ENCODE measurements at regions not wholly inside any gene's neighbourhood (a gene's known extent, or its start where the extent isn't known, plus 50 kb on each side); places are given as distances from the start of the nearest gene placed in this dataset.
"Not testable (repeated sequence)": the region's sequence is repeated elsewhere in the genome, so short reads cannot be mapped to it uniquely, and the experiment has no call there.

GRCh38 chr1:208951908-208952307 is 631.6 kb upstream of the CAMK1G start:
- DNase-seq = peak; percentile 80 to 81
- Histone ChIP-seq H3K4me1 (peaks cover 15% of the 10 kb centered on the region), H3K4me3 (no peak overlapping the region), H3K9me3 (replicated peaks) (peaks cover 4% of the 10 kb centered on the region; the same call in 1 of the 2 replicates), H3K36me3 (no peaks in the 10 kb centered on the region), H3K27me3 (no peaks in the 10 kb centered on the region), H3K27ac (peak overlapping the region; percentile 17; the same call in 1 of the 2 replicates)

GRCh38 chr1:208962867-208963266 is 620.6 kb upstream of the CAMK1G start:
- no peaks in the 10 kb centered on the region; the same call in 1 of the 2 replicates for H3K4me1 ChIP-seq
- H3K27me3 ChIP-seq = no peaks in the 10 kb centered on the region
- no peak overlapping the region for H3K4me3 ChIP-seq
- H3K27ac ChIP-seq = no peak overlapping the region
- no peaks in the 10 kb centered on the region for H3K36me3 ChIP-seq
- no peak for DNase-seq
- H3K9me3 ChIP-seq (replicated peaks) = peaks cover 5% of the 10 kb centered on the region

- Histone ChIP-seq H3K9me3 (replicated peaks) (no peaks in the 10 kb centered on the region), H3K4me3 (no peak overlapping the region), H3K27me3 (no peaks in the 10 kb centered on the region), H3K36me3 (no peaks in the 10 kb centered on the region), H3K27ac (no peak overlapping the region), H3K4me1 (no peaks in the 10 kb centered on the region; the same call in 1 of the 2 replicates)
- DNase-seq = no peak
Measured at GRCh38 chr1:208965351-208965750, 618.2 kb upstream of the CAMK1G start.

- no peak overlapping the region for H3K27ac ChIP-seq
- no peaks in the 10 kb centered on the region for H3K9me3 ChIP-seq (replicated peaks)
- no peaks in the 10 kb centered on the region; the same call in 1 of the 2 replicates for H3K4me1 ChIP-seq
- H3K4me3 ChIP-seq = no peak overlapping the region
- no peaks in the 10 kb centered on the region for H3K36me3 ChIP-seq
- H3K27me3 ChIP-seq = no peaks in the 10 kb centered on the region
- DNase-seq = no peak
Measured at GRCh38 chr1:208967334-208967733, 616.2 kb upstream of the CAMK1G start.

- DNase-seq = no peak
- no peaks in the 10 kb centered on the region for H3K9me3 ChIP-seq (replicated peaks)
- H3K36me3 ChIP-seq = no peaks in the 10 kb centered on the region
- no peak overlapping the region for H3K4me3 ChIP-seq
- H3K27me3 ChIP-seq = no peaks in the 10 kb centered on the region
- H3K27ac ChIP-seq = no peak overlapping the region
- H3K4me1 ChIP-seq = no peaks in the 10 kb centered on the region
Measured at GRCh38 chr1:208974717-208975116, 608.8 kb upstream of the CAMK1G start.

GRCh38 chr1:208975456-208975855 is 608.1 kb upstream of the CAMK1G start:
- H3K4me3 ChIP-seq = no peak overlapping the region
- H3K9me3 ChIP-seq (replicated peaks) = no peaks in the 10 kb centered on the region
- H3K27me3 ChIP-seq = no peaks in the 10 kb centered on the region
- no peaks in the 10 kb centered on the region for H3K36me3 ChIP-seq
- H3K4me1 ChIP-seq = no peaks in the 10 kb centered on the region
- no peak for DNase-seq
- no peak overlapping the region for H3K27ac ChIP-seq

GRCh38 chr1:208977012-208977411 is 606.5 kb upstream of the CAMK1G start:
- no peaks in the 10 kb centered on the region for H3K9me3 ChIP-seq (replicated peaks)
- H3K4me1 ChIP-seq = no peaks in the 10 kb centered on the region
- no peak overlapping the region for H3K4me3 ChIP-seq
- no peaks in the 10 kb centered on the region for H3K27me3 ChIP-seq
- DNase-seq = no peak
- H3K27ac ChIP-seq = no peak overlapping the region
- H3K36me3 ChIP-seq = no peaks in the 10 kb centered on the region

- H3K27me3 ChIP-seq = no peaks in the 10 kb centered on the region
- no peak for DNase-seq
- H3K4me3 ChIP-seq = no peak overlapping the region
- no peak overlapping the region for H3K27ac ChIP-seq
- no peaks in the 10 kb centered on the region for H3K9me3 ChIP-seq (replicated peaks)
- H3K4me1 ChIP-seq = no peaks in the 10 kb centered on the region
- no peaks in the 10 kb centered on the region for H3K36me3 ChIP-seq
Measured at GRCh38 chr1:208977638-208978256, 605.8 kb upstream of the CAMK1G start.

- Histone ChIP-seq H3K27ac (no peak overlapping the region), H3K9me3 (replicated peaks) (no peaks in the 10 kb centered on the region), H3K27me3 (no peaks in the 10 kb centered on the region), H3K4me1 (no peaks in the 10 kb centered on the region), H3K4me3 (no peak overlapping the region), H3K36me3 (no peaks in the 10 kb centered on the region)
- no peak for DNase-seq
Measured at GRCh38 chr1:208979776-208980175, 603.7 kb upstream of the CAMK1G start.

- Histone ChIP-seq H3K9me3 (replicated peaks) (no peaks in the 10 kb centered on the region), H3K27ac (no peak overlapping the region), H3K27me3 (no peaks in the 10 kb centered on the region), H3K36me3 (no peaks in the 10 kb centered on the region), H3K4me3 (no peak overlapping the region), H3K4me1 (no peaks in the 10 kb centered on the region)
- no peak for DNase-seq
Measured at GRCh38 chr1:208980605-208981004, 602.9 kb upstream of the CAMK1G start.

- no peaks in the 10 kb centered on the region for H3K27me3 ChIP-seq
- no peaks in the 10 kb centered on the region for H3K36me3 ChIP-seq
- H3K9me3 ChIP-seq (replicated peaks) = no peaks in the 10 kb centered on the region
- H3K27ac ChIP-seq = no peak overlapping the region
- no peak for DNase-seq
- 0 out of 2 replicates have a peak, but pooled peaks cover 5% of the 10 kb centered on the region for H3K4me1 ChIP-seq
- no peak overlapping the region for H3K4me3 ChIP-seq
Measured at GRCh38 chr1:208985231-208985630, 598.3 kb upstream of the CAMK1G start.

- peak; percentile 5 to 46 for DNase-seq
- Histone ChIP-seq H3K4me1 (0 out of 2 replicates have a peak, but pooled peaks cover 5% of the 10 kb centered on the region), H3K36me3 (no peaks in the 10 kb centered on the region), H3K4me3 (peak overlapping the region; percentile 54), H3K9me3 (replicated peaks) (peaks cover 3% of the 10 kb centered on the region; the same call in 1 of the 2 replicates), H3K27ac (peak overlapping the region; percentile 24), H3K27me3 (no peaks in the 10 kb centered on the region)
Measured at GRCh38 chr1:208988811-208989222, 594.7 kb upstream of the CAMK1G start.

- H3K9me3 ChIP-seq (replicated peaks) = peaks cover 3% of the 10 kb centered on the region; the same call in 1 of the 2 replicates
- 0 out of 2 replicates have a peak, but pooled peaks cover 5% of the 10 kb centered on the region for H3K4me1 ChIP-seq
- H3K4me3 ChIP-seq = no peak overlapping the region
- DNase-seq = no peak
- no peak overlapping the region for H3K27ac ChIP-seq
- H3K27me3 ChIP-seq = no peaks in the 10 kb centered on the region
- H3K36me3 ChIP-seq = no peaks in the 10 kb centered on the region
Measured at GRCh38 chr1:208990456-208990855, 593.1 kb upstream of the CAMK1G start.

- H3K4me1 ChIP-seq = not testable (repeated sequence)
Measured at GRCh38 chr1:208997053-208997452, 586.5 kb upstream of the CAMK1G start.

GRCh38 chr1:208997726-208998312 is 585.7 kb upstream of the CAMK1G start:
- Histone ChIP-seq H3K4me1 (no peaks in the 10 kb centered on the region), H3K36me3 (no peaks in the 10 kb centered on the region), H3K9me3 (replicated peaks) (peaks cover 6% of the 10 kb centered on the region; the same call in 1 of the 2 replicates), H3K27me3 (no peaks in the 10 kb centered on the region), H3K4me3 (no peak overlapping the region), H3K27ac (no peak overlapping the region)
- DNase-seq = peak in 1 of 2 experiments; percentile 33

More at GRCh38 chr1:208997053-208997452, 586.5 kb upstream of the CAMK1G start:
- not testable (repeated sequence) for H3K9me3 ChIP-seq (replicated peaks); H3K4me3 ChIP-seq; H3K27me3 ChIP-seq; H3K36me3 ChIP-seq; DNase-seq; H3K27ac ChIP-seq

GRCh38 chr1:209008586-209008985 is 574.9 kb upstream of the CAMK1G start:
- Histone ChIP-seq H3K27me3 (no peaks in the 10 kb centered on the region), H3K9me3 (replicated peaks) (no peaks in the 10 kb centered on the region), H3K4me1 (no peaks in the 10 kb centered on the region), H3K36me3 (no peaks in the 10 kb centered on the region), H3K27ac (no peak overlapping the region), H3K4me3 (no peak overlapping the region)
- DNase-seq = no peak

Measured in SJCRH30 (cell line).